ENCODE measurements at regions not wholly inside any gene's neighbourhood (a gene's known extent, or its start where the extent isn't known, plus 50 kb on each side); places are given as distances from the start of the nearest gene placed in this dataset.
A peak's percentile ranks its signal among the peaks of the same experiment; 100 is the strongest.

- Histone ChIP-seq H3K4me1 (ENCODE audit: control insufficient read depth, insufficient read depth, low read length) (peaks cover 29% of the 10 kb centered on the region), H3K9me3 (ENCODE audit: control insufficient read depth, insufficient read depth, low read length) (peaks cover 11% of the 10 kb centered on the region), H3K36me3 (ENCODE audit: control insufficient read depth, insufficient read depth, low read length) (no peaks in the 10 kb centered on the region), H3K27ac (ENCODE audit: low read length) (no peak overlapping the region), H3K27me3 (ENCODE audit: control insufficient read depth, insufficient read depth, low read length) (no peaks in the 10 kb centered on the region), H3K4me3 (ENCODE audit: low read length) (no peak overlapping the region)
- TF ChIP-seq CTCF (IDR thresholded peaks at IDR 0.05): no peak
- peaks cover 15 to 25% of the 10 kb centered on the region in 2 donors for H3K4me1 Mint-ChIP-seq
- intact Hi-C loops (cut with micrococcal nuclease): loop anchor here (5.0 kb wide), 1 partner anchor 44 kb away; no protein-coding TSS in a partner anchor
- H3K27ac Mint-ChIP-seq: no peak overlapping the region
- peaks cover 0 to 12% of the 10 kb centered on the region in 2 donors for H3K27me3 Mint-ChIP-seq (ENCODE audit: low read depth in 2 of 2)
- H3K4me3 Mint-ChIP-seq: no peak overlapping the region
- H3K9me3 Mint-ChIP-seq: peaks cover 7 to 9% of the 10 kb centered on the region in 2 donors
- WGBS (ENCODE audit: insufficient coverage): 69% methylated on average over 22 of the region's 22 CpGs
- ATAC-seq (no peak), DNase-seq (no peak)
- no peaks in the 10 kb centered on the region for H3K36me3 Mint-ChIP-seq
Observed at GRCh38 chr16:85523602-85524364, 89.3 kb upstream of the GSE1 start.

GRCh38 chr16:85524365-85524629 lies 88.8 kb upstream of the GSE1 start:
- Histone ChIP-seq H3K27me3 (ENCODE audit: control insufficient read depth, insufficient read depth, low read length) (no peaks in the 10 kb centered on the region), H3K9me3 (ENCODE audit: control insufficient read depth, insufficient read depth, low read length) (peaks cover 7% of the 10 kb centered on the region), H3K4me3 (ENCODE audit: low read length) (no peak overlapping the region), H3K4me1 (ENCODE audit: control insufficient read depth, insufficient read depth, low read length) (peaks cover 31% of the 10 kb centered on the region), H3K36me3 (ENCODE audit: control insufficient read depth, insufficient read depth, low read length) (no peaks in the 10 kb centered on the region), H3K27ac (ENCODE audit: low read length) (no peak overlapping the region)
- Mint-ChIP-seq H3K9me3 (peaks cover 4% of the 10 kb centered on the region in 2 donors), H3K4me1 (peaks cover 10 to 22% of the 10 kb centered on the region in 2 donors), H3K27ac (no peak overlapping the region), H3K27me3 (ENCODE audit: low read depth in 2 of 2) (peaks cover 0 to 9% of the 10 kb centered on the region in 2 donors), H3K36me3 (no peaks in the 10 kb centered on the region), H3K4me3 (no peak overlapping the region)
- no peak for TF ChIP-seq CTCF (IDR thresholded peaks at IDR 0.05)
- no peak for ATAC-seq
- intact Hi-C loops (cut with micrococcal nuclease): loop anchor here (5.0 kb wide), 1 partner anchor 43 kb away; no protein-coding TSS in a partner anchor
- 61% methylated on average over 8 of the region's 8 CpGs for WGBS (ENCODE audit: insufficient coverage)
- no peak for DNase-seq

- no peak for DNase-seq
- intact Hi-C loops (cut with micrococcal nuclease): loop anchor here (5.0 kb wide), 1 partner anchor 42 kb away; no protein-coding TSS in a partner anchor
- peaks cover 0 to 6% of the 10 kb centered on the region in 2 donors for H3K27me3 Mint-ChIP-seq (ENCODE audit: low read depth in 2 of 2)
- no peaks in the 10 kb centered on the region for H3K36me3 Mint-ChIP-seq
- ATAC-seq: peak in 1 of 3 donors; percentile 70
- H3K27ac ChIP-seq (ENCODE audit: low read length): no peak overlapping the region
- H3K27ac Mint-ChIP-seq: no peak overlapping the region
- H3K27me3 ChIP-seq (ENCODE audit: control insufficient read depth, insufficient read depth, low read length): no peaks in the 10 kb centered on the region
- no peaks in the 10 kb centered on the region for H3K9me3 Mint-ChIP-seq
- no peak for TF ChIP-seq CTCF (IDR thresholded peaks at IDR 0.05)
- H3K9me3 ChIP-seq (ENCODE audit: control insufficient read depth, insufficient read depth, low read length): peaks cover 2% of the 10 kb centered on the region
- 69% methylated on average over 29 of the region's 29 CpGs for WGBS (ENCODE audit: insufficient coverage)
- no peaks in the 10 kb centered on the region for H3K36me3 ChIP-seq (ENCODE audit: control insufficient read depth, insufficient read depth, low read length)
- peaks cover 5 to 16% of the 10 kb centered on the region in 2 donors for H3K4me1 Mint-ChIP-seq
- no peak overlapping the region for H3K4me3 ChIP-seq (ENCODE audit: low read length)
- peaks cover 28% of the 10 kb centered on the region for H3K4me1 ChIP-seq (ENCODE audit: control insufficient read depth, insufficient read depth, low read length)
- no peak overlapping the region for H3K4me3 Mint-ChIP-seq
Observed at GRCh38 chr16:85524630-85525419, 88.3 kb upstream of the GSE1 start.
